ENCODE measurements at regions not wholly inside any gene's neighbourhood (a gene's known extent, or its start where the extent isn't known, plus 50 kb on each side); places are given as distances from the start of the nearest gene placed in this dataset.

DNA sequence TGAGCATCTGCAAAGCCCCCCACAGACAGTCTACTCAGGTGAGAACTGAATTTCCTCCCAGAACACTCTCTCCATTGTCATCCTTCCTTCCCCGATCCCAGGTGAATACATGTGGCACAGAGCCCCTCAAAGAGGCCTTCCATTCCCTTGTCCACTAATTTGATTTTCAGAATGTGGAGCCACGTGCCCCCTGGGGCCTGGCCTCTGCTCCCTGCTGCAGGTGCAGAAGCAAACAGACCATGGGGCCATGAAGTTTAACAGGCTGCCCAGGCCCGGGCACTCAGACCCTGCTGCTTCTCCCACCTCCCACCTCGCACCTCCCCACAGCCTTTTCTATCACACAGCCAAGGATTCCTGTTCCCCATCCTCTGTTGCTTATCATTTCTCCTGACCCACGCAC lies 243.8 kb upstream of the RAB4A start:
- Mint-ChIP-seq H3K4me3 (ENCODE audit: low read depth) (no peak overlapping the region), H3K27me3 (ENCODE audit: low read depth) (peaks cover 5% of the 10 kb centered on the region), H3K4me1 (ENCODE audit: low read depth) (peaks cover 9% of the 10 kb centered on the region), H3K9me3 (no peaks in the 10 kb centered on the region), H3K36me3 (ENCODE audit: low read depth) (no peaks in the 10 kb centered on the region), H3K27ac (no peak overlapping the region)
- intact Hi-C loops (cut with micrococcal nuclease), result no loop called here
- no peak for DNase-seq (ENCODE audit: low spot score)

DNA sequence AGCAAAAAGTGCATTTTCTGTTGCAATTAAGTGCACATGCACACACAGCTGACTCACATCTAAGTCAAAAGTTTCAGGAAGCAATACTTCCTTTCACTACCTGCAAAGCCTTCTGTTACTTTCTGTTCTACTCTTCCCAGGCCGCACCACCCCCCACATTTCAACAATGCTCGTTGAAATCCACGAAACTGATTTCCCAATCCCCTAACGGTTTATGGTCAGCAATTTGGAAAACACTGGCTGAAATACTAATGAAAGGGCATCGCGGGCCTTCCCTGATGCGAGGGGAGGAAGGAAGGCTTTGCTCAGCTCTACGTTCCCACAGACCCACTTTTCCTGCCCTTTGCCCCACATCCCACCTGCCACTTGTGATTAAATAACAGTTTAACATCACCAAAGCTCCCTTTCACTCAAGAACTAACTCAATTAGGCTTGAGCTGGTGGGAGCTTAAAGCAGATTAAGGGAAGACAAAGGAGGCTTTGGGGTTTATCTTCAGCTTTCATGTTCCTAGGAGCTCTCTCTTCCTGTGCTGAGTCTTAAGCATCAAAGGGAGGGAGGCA lies 243.2 kb upstream of the RAB4A start:
- no peak for DNase-seq (ENCODE audit: low spot score)
- Mint-ChIP-seq H3K27me3 (ENCODE audit: low read depth) (peaks cover 11% of the 10 kb centered on the region), H3K27ac (peak overlapping the region; percentile 13), H3K4me3 (ENCODE audit: low read depth) (peak overlapping the region; percentile 17), H3K9me3 (no peaks in the 10 kb centered on the region), H3K36me3 (ENCODE audit: low read depth) (no peaks in the 10 kb centered on the region), H3K4me1 (ENCODE audit: low read depth) (peaks cover 9% of the 10 kb centered on the region)
- intact Hi-C loops (cut with micrococcal nuclease), result no loop called here

DNA sequence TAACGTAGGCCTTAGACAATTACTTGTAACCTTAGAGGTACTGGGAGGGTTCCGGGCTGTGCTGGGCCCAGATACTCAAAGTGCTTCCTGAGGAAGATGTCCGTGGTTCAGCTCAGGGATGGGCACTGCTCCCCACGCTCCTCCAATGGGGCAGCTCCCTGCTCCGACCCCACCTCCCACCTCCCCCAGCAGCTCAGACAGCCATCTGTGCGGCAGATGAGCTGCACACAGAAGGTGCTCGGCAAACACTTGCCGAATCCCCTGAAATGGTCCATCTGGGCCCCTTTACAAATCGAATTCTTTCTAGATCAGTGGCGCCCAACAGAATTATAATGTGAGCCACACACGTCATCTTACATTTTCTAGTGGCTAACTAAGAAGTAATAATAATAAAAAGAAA lies 242.4 kb upstream of the RAB4A start:
- H3K36me3 Mint-ChIP-seq (ENCODE audit: low read depth), result no peaks in the 10 kb centered on the region
- intact Hi-C loops (cut with micrococcal nuclease), result no loop called here
- H3K27me3 Mint-ChIP-seq (ENCODE audit: low read depth), result peaks cover 16% of the 10 kb centered on the region
- no peaks in the 10 kb centered on the region for H3K9me3 Mint-ChIP-seq
- H3K27ac Mint-ChIP-seq, result no peak overlapping the region
- peaks cover 9% of the 10 kb centered on the region for H3K4me1 Mint-ChIP-seq (ENCODE audit: low read depth)
- no peak for DNase-seq (ENCODE audit: low spot score)
- no peak overlapping the region for H3K4me3 Mint-ChIP-seq (ENCODE audit: low read depth)

DNA sequence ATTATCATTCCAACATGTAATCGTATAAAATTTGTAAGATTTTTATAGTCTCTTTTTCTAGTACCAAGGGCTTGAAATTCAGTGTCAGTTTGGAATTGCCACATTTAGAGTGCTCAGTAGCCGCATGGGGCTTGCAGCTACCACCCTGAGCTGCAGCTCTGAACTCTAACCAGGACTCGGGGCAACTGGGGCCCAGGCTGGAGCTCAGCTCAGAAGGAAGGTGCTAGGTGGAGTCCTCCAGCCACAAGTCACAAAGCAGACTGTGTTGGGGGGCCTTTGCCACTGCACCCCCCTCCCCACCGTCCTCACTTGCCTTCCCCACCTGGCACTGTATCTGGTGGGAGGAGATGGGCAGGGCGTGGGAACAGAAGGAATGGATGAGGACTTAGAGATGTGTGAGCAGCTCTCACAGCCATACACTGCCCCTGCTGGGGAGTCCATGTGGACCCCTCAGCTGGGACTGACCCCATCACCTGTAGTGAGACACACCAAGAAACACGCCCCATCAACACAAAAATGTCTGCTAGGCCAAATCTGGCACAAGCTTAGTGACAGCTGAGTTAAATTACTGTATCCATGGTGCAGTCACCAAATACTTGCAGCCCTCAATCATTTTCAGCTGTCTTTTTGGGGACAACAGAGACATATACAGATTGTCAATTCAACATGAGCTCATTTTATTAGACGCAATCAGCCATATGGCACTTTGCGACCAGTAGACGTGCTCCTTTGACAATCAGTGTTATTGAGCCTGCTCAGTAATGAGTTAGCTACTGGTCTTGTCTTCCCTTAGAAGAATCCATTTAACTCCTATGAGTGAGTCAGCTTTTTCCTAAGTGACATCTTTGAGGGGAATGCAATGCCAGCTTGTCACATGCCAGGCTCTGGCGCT lies 241.7 kb upstream of the RAB4A start:
- H3K9me3 Mint-ChIP-seq, result no peaks in the 10 kb centered on the region
- no peak overlapping the region for H3K27ac Mint-ChIP-seq
- no peak for DNase-seq (ENCODE audit: low spot score)
- H3K4me3 Mint-ChIP-seq (ENCODE audit: low read depth), result no peak overlapping the region
- H3K27me3 Mint-ChIP-seq (ENCODE audit: low read depth), result peaks cover 18% of the 10 kb centered on the region
- H3K36me3 Mint-ChIP-seq (ENCODE audit: low read depth), result no peaks in the 10 kb centered on the region
- intact Hi-C loops (cut with micrococcal nuclease), result no loop called here
- peaks cover 9% of the 10 kb centered on the region for H3K4me1 Mint-ChIP-seq (ENCODE audit: low read depth)

DNA sequence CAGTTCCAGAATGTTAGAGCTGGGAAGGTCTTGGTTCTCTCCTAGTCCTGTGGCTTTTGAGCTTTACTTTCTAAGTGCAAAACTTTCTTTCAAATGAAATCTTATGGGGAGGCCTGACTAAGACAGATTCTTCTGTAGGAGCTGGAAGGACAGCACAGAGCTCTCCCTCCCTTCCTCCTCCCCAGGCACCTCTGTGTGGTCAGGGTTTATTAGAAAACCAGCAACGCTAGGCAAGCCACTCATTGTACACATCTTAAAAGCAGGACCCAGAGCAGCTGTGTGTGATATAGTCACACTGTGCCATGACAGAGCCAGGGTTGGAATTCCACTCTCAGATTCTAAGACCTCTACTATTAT lies 241.1 kb upstream of the RAB4A start:
- intact Hi-C loops (cut with micrococcal nuclease), result no loop called here
- Mint-ChIP-seq H3K4me3 (ENCODE audit: low read depth) (no peak overlapping the region), H3K36me3 (ENCODE audit: low read depth) (no peaks in the 10 kb centered on the region), H3K27me3 (ENCODE audit: low read depth) (peaks cover 18% of the 10 kb centered on the region), H3K9me3 (no peaks in the 10 kb centered on the region), H3K27ac (no peak overlapping the region), H3K4me1 (ENCODE audit: low read depth) (peaks cover 11% of the 10 kb centered on the region)
- DNase-seq (ENCODE audit: low spot score), result no peak

DNA sequence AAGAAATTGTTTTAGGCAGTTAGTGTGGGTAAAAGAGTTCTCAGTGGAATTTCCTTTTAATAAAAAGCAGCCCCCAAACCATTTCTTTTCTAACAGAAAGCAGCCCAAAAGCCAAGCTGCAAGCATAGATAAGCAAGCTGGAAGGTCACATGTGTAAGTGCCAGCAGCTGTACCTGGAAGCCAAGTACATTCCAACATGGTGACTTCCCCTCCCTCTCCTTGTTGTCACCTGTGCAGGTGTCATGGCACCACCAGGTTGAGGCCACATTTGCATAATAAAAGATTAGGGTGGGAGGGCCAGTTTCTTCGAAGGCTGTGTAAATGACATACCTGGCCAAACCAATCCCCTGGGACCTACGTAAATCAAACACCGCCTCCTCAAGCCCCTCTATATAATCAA lies 240.3 kb upstream of the RAB4A start:
- peaks cover 13% of the 10 kb centered on the region for H3K4me1 Mint-ChIP-seq (ENCODE audit: low read depth)
- peaks cover 18% of the 10 kb centered on the region for H3K27me3 Mint-ChIP-seq (ENCODE audit: low read depth)
- H3K9me3 Mint-ChIP-seq, result no peaks in the 10 kb centered on the region
- no peak overlapping the region for H3K27ac Mint-ChIP-seq
- intact Hi-C loops (cut with micrococcal nuclease), result no loop called here
- H3K36me3 Mint-ChIP-seq (ENCODE audit: low read depth), result no peaks in the 10 kb centered on the region
- H3K4me3 Mint-ChIP-seq (ENCODE audit: low read depth), result no peak overlapping the region
- no peak for DNase-seq (ENCODE audit: low spot score)

DNA sequence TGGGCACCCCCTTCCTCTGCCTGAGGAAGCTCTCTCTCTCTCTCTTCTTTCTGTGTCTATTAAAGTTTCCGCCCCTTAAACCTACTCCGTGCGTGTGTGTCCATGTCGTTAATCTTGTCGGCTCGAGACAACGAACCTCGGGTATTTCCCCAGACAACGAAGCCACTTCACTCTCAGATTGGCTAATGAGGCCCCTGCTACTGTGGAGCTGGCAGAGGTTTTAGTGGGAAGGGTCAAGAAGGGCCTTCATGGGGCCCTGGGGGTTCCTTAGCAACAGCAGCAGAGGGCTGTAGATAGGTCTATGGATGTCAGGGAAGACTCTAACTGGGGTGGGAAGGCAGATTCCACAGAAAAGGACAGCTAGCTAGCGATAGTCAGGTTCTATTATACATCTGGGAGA lies 239.8 kb upstream of the RAB4A start:
- Mint-ChIP-seq H3K4me1 (ENCODE audit: low read depth) (peaks cover 14% of the 10 kb centered on the region), H3K9me3 (no peaks in the 10 kb centered on the region), H3K27me3 (ENCODE audit: low read depth) (peaks cover 18% of the 10 kb centered on the region), H3K36me3 (ENCODE audit: low read depth) (no peaks in the 10 kb centered on the region), H3K27ac (no peak overlapping the region), H3K4me3 (ENCODE audit: low read depth) (no peak overlapping the region)
- intact Hi-C loops (cut with micrococcal nuclease), result no loop called here
- no peak for DNase-seq (ENCODE audit: low spot score)

DNA sequence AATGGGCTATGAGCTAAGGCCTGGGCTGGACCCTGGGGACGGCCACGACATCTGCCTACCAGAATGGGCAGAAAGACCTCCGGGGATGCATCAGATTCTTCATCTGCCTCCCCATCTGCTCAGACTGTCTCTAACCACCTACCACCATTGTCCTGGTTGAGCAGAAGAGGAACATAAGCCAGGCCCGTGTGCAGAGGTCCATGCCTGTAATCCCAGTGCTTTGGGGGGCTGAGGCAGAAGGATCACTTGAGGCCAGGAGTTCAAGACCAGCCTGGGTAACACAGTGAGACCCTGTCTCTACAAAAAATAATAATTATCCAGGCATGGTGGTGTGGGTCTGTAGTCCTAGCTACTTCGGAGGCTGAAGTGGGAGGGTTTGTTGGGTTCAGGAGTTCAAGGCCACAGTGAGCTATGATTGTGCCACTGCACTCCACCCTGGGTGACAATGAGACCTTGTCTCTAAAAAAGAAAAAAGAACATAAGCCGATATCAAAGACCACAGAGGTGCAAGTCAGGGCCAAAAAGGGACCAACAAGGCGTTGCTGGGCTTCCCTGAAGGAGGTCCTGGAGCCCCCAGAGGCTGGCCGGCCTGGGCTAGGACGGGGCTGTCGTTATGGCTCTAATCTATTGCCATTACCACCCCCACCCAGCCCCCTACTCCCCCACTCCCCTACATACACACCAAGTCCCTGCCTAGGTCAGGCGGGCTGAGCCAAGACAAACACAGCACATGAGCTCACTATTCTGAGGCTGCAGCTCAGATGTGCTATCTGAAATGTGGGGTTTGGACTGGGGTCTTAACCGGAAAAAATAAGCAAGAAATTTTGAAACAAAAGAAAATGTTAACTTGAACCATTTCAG lies 239.2 kb upstream of the RAB4A start:
- no peak for DNase-seq (ENCODE audit: low spot score)
- peaks cover 19% of the 10 kb centered on the region for H3K27me3 Mint-ChIP-seq (ENCODE audit: low read depth)
- H3K4me1 Mint-ChIP-seq (ENCODE audit: low read depth), result peaks cover 14% of the 10 kb centered on the region
- no peaks in the 10 kb centered on the region for H3K9me3 Mint-ChIP-seq
- H3K27ac Mint-ChIP-seq, result no peak overlapping the region
- no peak overlapping the region for H3K4me3 Mint-ChIP-seq (ENCODE audit: low read depth)
- intact Hi-C loops (cut with micrococcal nuclease), result no loop called here
- H3K36me3 Mint-ChIP-seq (ENCODE audit: low read depth), result no peaks in the 10 kb centered on the region

DNA sequence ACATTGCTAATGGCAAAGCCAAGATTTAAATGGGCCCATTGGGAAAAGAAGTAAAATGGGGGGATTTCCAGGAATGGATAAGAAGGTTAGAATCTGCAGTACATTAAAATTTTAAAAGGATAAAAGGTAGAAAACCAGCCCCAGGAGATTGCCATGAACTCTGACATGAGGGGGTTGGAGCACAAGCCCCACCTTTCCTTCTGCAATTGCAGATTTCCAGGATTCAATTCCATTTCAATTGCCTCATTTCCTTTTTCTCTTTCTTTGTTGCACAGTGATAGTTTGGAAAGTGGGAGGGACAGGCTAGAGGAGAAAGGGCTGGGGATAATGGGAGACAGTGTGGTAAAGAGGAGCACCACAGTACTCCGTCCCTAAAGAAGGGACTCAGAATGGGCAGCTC lies 238.5 kb upstream of the RAB4A start:
- H3K27me3 Mint-ChIP-seq (ENCODE audit: low read depth), result peaks cover 22% of the 10 kb centered on the region
- no peak overlapping the region for H3K4me3 Mint-ChIP-seq (ENCODE audit: low read depth)
- intact Hi-C loops (cut with micrococcal nuclease), result no loop called here
- no peak overlapping the region for H3K27ac Mint-ChIP-seq
- no peak for DNase-seq (ENCODE audit: low spot score)
- H3K36me3 Mint-ChIP-seq (ENCODE audit: low read depth), result no peaks in the 10 kb centered on the region
- no peaks in the 10 kb centered on the region for H3K9me3 Mint-ChIP-seq
- peaks cover 10% of the 10 kb centered on the region for H3K4me1 Mint-ChIP-seq (ENCODE audit: low read depth)

DNA sequence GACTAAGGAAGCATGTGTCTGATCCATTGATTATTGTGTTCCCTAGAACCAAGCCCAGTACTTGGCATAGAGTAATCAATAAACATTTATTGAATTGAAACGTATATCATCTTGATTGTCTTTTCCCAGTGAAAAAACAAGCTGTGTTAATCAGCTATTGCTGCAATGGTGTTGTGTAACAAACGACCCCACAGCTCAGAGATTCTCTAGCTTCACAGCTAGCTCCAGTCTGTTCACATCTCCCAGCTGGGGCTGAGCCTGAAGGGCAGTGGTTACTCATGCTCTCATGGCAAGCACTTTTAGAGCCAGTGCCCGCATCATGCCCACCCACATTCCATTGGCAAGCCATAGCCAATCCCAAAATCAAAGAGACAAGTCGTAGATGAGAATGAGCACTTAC lies 237.4 kb upstream of the RAB4A start:
- Mint-ChIP-seq H3K9me3 (no peaks in the 10 kb centered on the region), H3K27me3 (ENCODE audit: low read depth) (peaks cover 28% of the 10 kb centered on the region), H3K27ac (no peak overlapping the region), H3K4me3 (ENCODE audit: low read depth) (no peak overlapping the region), H3K4me1 (ENCODE audit: low read depth) (peaks cover 5% of the 10 kb centered on the region), H3K36me3 (ENCODE audit: low read depth) (no peaks in the 10 kb centered on the region)
- DNase-seq (ENCODE audit: low spot score), result no peak
- intact Hi-C loops (cut with micrococcal nuclease), result no loop called here

DNA sequence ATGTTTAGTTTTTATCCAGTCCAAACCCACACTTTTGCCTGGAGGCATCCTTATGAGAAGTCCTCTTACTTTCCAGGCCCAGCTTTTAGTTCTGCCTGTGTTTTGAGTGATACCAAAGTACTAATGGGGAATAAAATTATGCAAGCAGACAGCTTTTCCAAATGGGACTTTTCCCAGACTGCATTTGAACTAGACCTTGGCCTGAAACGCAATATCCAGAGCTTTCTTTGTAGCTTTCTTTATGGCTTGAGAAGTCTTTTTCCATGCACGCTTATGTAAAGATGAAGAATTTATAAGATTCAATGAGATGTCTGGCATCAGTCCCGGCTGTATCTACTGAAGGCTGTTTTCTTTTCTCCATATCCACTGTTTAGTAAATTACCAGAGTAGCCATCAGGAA lies 236.6 kb upstream of the RAB4A start:
- Mint-ChIP-seq H3K27ac (no peak overlapping the region), H3K4me1 (ENCODE audit: low read depth) (peaks cover 5% of the 10 kb centered on the region), H3K27me3 (ENCODE audit: low read depth) (peaks cover 37% of the 10 kb centered on the region), H3K9me3 (no peaks in the 10 kb centered on the region), H3K4me3 (ENCODE audit: low read depth) (no peak overlapping the region), H3K36me3 (ENCODE audit: low read depth) (no peaks in the 10 kb centered on the region)
- intact Hi-C loops (cut with micrococcal nuclease), result no loop called here
- no peak for DNase-seq (ENCODE audit: low spot score)

DNA sequence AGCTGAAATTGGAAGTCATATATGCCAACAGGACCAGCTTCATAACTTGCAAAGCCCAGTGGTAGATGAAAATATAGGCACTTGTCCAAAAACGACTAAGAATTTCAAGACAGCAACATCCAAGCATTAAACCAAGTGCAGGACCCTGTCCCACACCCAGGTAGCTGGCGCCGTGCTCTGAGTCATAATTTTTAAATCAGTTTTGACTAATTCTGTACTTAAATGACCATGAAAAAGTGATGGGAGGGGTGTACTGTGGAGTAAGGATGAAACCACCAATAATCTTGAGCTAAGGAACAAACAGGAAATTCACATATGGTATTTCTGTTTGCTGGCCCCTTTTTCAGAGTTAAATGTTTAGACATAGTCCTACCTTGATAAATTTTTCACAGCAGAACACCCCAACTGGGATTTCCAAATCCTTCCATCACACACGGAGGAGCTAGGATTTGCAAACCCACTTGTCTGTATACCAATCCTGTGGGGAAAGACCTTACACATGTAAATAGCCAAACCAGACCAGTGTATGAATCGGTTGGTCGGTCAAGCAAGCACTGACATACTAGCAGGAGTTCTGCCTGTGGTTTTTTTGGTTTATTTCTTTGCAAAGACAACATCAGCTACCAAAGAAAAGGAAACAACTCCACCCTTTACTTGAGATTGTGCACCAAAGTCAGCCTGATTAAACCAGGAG lies 235.7 kb upstream of the RAB4A start:
- H3K36me3 Mint-ChIP-seq (ENCODE audit: low read depth), result no peaks in the 10 kb centered on the region
- H3K4me1 Mint-ChIP-seq (ENCODE audit: low read depth), result peaks cover 5% of the 10 kb centered on the region
- no peaks in the 10 kb centered on the region for H3K9me3 Mint-ChIP-seq
- H3K27ac Mint-ChIP-seq, result no peak overlapping the region
- intact Hi-C loops (cut with micrococcal nuclease), result no loop called here
- no peak overlapping the region for H3K4me3 Mint-ChIP-seq (ENCODE audit: low read depth)
- DNase-seq (ENCODE audit: low spot score), result no peak
- H3K27me3 Mint-ChIP-seq (ENCODE audit: low read depth), result peaks cover 46% of the 10 kb centered on the region
